Stimulated activated naive CD8-positive, alpha-beta T cell treated with anti-CD3 and anti-CD28 coated beads, Interleukin-15, amount 100 ng/mL, for 72 hours (primary cell): ENCODE measurements at regions not wholly inside any gene's neighbourhood (a gene's known extent, or its start where the extent isn't known, plus 50 kb on each side); places are given as distances from the start of the nearest gene placed in this dataset.

Experiments
- ATAC-seq: fragments of 150-1000 bp; cut with Tn5 transposase; 2 replicates; pipeline ENCODE4 v1.10.0; 2021; ENCODE audit warnings: mild to moderate bottlenecking, moderate library complexity
- DNase-seq, 2 donors: peaks; one replicate each; pipeline ENCODE4 v3.0.0; 2021 to 2022
- H3K27ac Mint-ChIP-seq, 2 donors: one replicate each; pipeline ENCODE4 v1.8.0; 2022; ENCODE audit warnings: mild to moderate bottlenecking in 2 of 2, mixed read lengths in 2 of 2, moderate library complexity in 2 of 2
- H3K27me3 Mint-ChIP-seq: one replicate; pipeline ENCODE4 v1.8.0; 2022; ENCODE audit warnings: mixed read lengths
- H3K4me1 Mint-ChIP-seq: one replicate; pipeline ENCODE4 v1.8.0; 2022; ENCODE audit warnings: mild to moderate bottlenecking, mixed read lengths
- H3K4me3 Mint-ChIP-seq, 2 donors: one replicate each; pipeline ENCODE4 v1.8.0; 2022; ENCODE audit warnings: mild to moderate bottlenecking in 2 of 2, mixed read lengths in 2 of 2, moderate library complexity in 1 of 2
- H3K9me3 Mint-ChIP-seq, 2 donors: one replicate each; pipeline ENCODE4 v1.8.0; 2022; ENCODE audit warnings: mixed read lengths in 2 of 2

- Mint-ChIP-seq H3K4me1 (no peaks in the 10 kb centered on the region), H3K27me3 (peaks cover 16% of the 10 kb centered on the region), H3K27ac (no peak overlapping the region), H3K4me3 (no peak overlapping the region), H3K9me3 (no peaks in the 10 kb centered on the region)
- DNase-seq (no peak), ATAC-seq (no peak)
Measured at GRCh38 chr2:23073671-23074070, 311.3 kb upstream of the KLHL29 start.

- no peaks in the 10 kb centered on the region for H3K4me1 Mint-ChIP-seq
- peaks cover 16% of the 10 kb centered on the region for H3K27me3 Mint-ChIP-seq
- no peak for ATAC-seq
- H3K27ac Mint-ChIP-seq: peak overlapping the region in 1 of 2 donors; percentile 57
- H3K9me3 Mint-ChIP-seq: no peaks in the 10 kb centered on the region
- no peak for DNase-seq
- H3K4me3 Mint-ChIP-seq: no peak overlapping the region
Measured at GRCh38 chr2:23077596-23077995, 307.4 kb upstream of the KLHL29 start.

- Mint-ChIP-seq H3K4me3 (no peak overlapping the region), H3K27ac (no peak overlapping the region), H3K4me1 (no peaks in the 10 kb centered on the region), H3K9me3 (peaks cover 0 to 9% of the 10 kb centered on the region in 2 donors), H3K27me3 (peaks cover 16% of the 10 kb centered on the region)
- no peak for ATAC-seq
- no peak for DNase-seq
Measured at GRCh38 chr2:23078784-23079434, 306.1 kb upstream of the KLHL29 start.

- ATAC-seq: no peak
- H3K27ac Mint-ChIP-seq: no peak overlapping the region
- H3K4me3 Mint-ChIP-seq: no peak overlapping the region
Measured at GRCh38 chr2:23083966-23084365, 301.0 kb upstream of the KLHL29 start.

GRCh38 chr2:23091019-23091418 is 294.0 kb upstream of the KLHL29 start:
- Mint-ChIP-seq H3K27me3 (no peaks in the 10 kb centered on the region), H3K9me3 (peaks cover 16 to 17% of the 10 kb centered on the region in 2 donors), H3K27ac (no peak overlapping the region), H3K4me1 (no peaks in the 10 kb centered on the region), H3K4me3 (no peak overlapping the region)
- DNase-seq: no peak
- no peak for ATAC-seq

More at GRCh38 chr2:23083966-23084365, 301.0 kb upstream of the KLHL29 start:
- Mint-ChIP-seq H3K9me3 (peaks cover 0 to 17% of the 10 kb centered on the region in 2 donors), H3K27me3 (no peaks in the 10 kb centered on the region), H3K4me1 (no peaks in the 10 kb centered on the region)
- DNase-seq: no peak

- Mint-ChIP-seq H3K27ac (no peak overlapping the region), H3K9me3 (peaks cover 16 to 17% of the 10 kb centered on the region in 2 donors), H3K4me1 (no peaks in the 10 kb centered on the region), H3K27me3 (no peaks in the 10 kb centered on the region), H3K4me3 (no peak overlapping the region)
- ATAC-seq (no peak), DNase-seq (no peak)
Measured at GRCh38 chr2:23091900-23092299, 293.1 kb upstream of the KLHL29 start.

GRCh38 chr2:23092831-23093230 is 292.1 kb upstream of the KLHL29 start:
- H3K27ac Mint-ChIP-seq: no peak overlapping the region
- H3K9me3 Mint-ChIP-seq: peaks cover 11 to 19% of the 10 kb centered on the region in 2 donors
- ATAC-seq (no peak), DNase-seq (no peak)
- no peaks in the 10 kb centered on the region for H3K27me3 Mint-ChIP-seq
- H3K4me3 Mint-ChIP-seq: no peak overlapping the region
- H3K4me1 Mint-ChIP-seq: no peaks in the 10 kb centered on the region

- Mint-ChIP-seq H3K27ac (no peak overlapping the region), H3K4me1 (no peaks in the 10 kb centered on the region), H3K4me3 (no peak overlapping the region), H3K9me3 (peaks cover 8 to 21% of the 10 kb centered on the region in 2 donors), H3K27me3 (no peaks in the 10 kb centered on the region)
- DNase-seq (no peak), ATAC-seq (no peak)
Measured at GRCh38 chr2:23093513-23093912, 291.5 kb upstream of the KLHL29 start.

GRCh38 chr2:23096906-23097602 is 287.9 kb upstream of the KLHL29 start:
- Mint-ChIP-seq H3K4me1 (no peaks in the 10 kb centered on the region), H3K9me3 (peaks cover 0 to 12% of the 10 kb centered on the region in 2 donors), H3K27ac (no peak overlapping the region), H3K4me3 (no peak overlapping the region), H3K27me3 (no peaks in the 10 kb centered on the region)
- no peak for ATAC-seq
- no peak for DNase-seq

- no peak overlapping the region for H3K27ac Mint-ChIP-seq
- ATAC-seq (no peak), DNase-seq (no peak)
- H3K27me3 Mint-ChIP-seq: no peaks in the 10 kb centered on the region
- H3K9me3 Mint-ChIP-seq: peaks cover 8 to 23% of the 10 kb centered on the region in 2 donors
- no peak overlapping the region for H3K4me3 Mint-ChIP-seq
- no peaks in the 10 kb centered on the region for H3K4me1 Mint-ChIP-seq
Measured at GRCh38 chr2:23100406-23100805, 284.6 kb upstream of the KLHL29 start.

GRCh38 chr2:23106242-23106785 is 278.7 kb upstream of the KLHL29 start:
- no peak overlapping the region for H3K4me3 Mint-ChIP-seq
- H3K27me3 Mint-ChIP-seq: no peaks in the 10 kb centered on the region
- no peaks in the 10 kb centered on the region for H3K4me1 Mint-ChIP-seq
- DNase-seq (no peak), ATAC-seq (no peak)
- H3K9me3 Mint-ChIP-seq: peaks cover 16 to 32% of the 10 kb centered on the region in 2 donors
- no peak overlapping the region for H3K27ac Mint-ChIP-seq

- Mint-ChIP-seq H3K9me3 (peaks cover 16 to 32% of the 10 kb centered on the region in 2 donors), H3K4me3 (no peak overlapping the region), H3K27me3 (no peaks in the 10 kb centered on the region), H3K27ac (no peak overlapping the region), H3K4me1 (no peaks in the 10 kb centered on the region)
- ATAC-seq: no peak
- no peak for DNase-seq
Measured at GRCh38 chr2:23107327-23107941, 277.5 kb upstream of the KLHL29 start.

GRCh38 chr2:23111263-23111662 is 273.7 kb upstream of the KLHL29 start:
- no peak for DNase-seq
- Mint-ChIP-seq H3K27ac (no peak overlapping the region), H3K4me3 (no peak overlapping the region), H3K4me1 (no peaks in the 10 kb centered on the region), H3K9me3 (peaks cover 8 to 14% of the 10 kb centered on the region in 2 donors), H3K27me3 (peaks cover 7% of the 10 kb centered on the region)
- no peak for ATAC-seq

- DNase-seq (no peak), ATAC-seq (no peak)
- H3K4me1 Mint-ChIP-seq: no peaks in the 10 kb centered on the region
- H3K27ac Mint-ChIP-seq: no peak overlapping the region
- H3K27me3 Mint-ChIP-seq: peaks cover 7% of the 10 kb centered on the region
- no peak overlapping the region for H3K4me3 Mint-ChIP-seq
- H3K9me3 Mint-ChIP-seq: peaks cover 8 to 14% of the 10 kb centered on the region in 2 donors
Measured at GRCh38 chr2:23112517-23112916, 272.5 kb upstream of the KLHL29 start.

- H3K27me3 Mint-ChIP-seq: peaks cover 7% of the 10 kb centered on the region
Measured at GRCh38 chr2:23114299-23114698, 270.7 kb upstream of the KLHL29 start.

GRCh38 chr2:23118313-23118712 is 266.7 kb upstream of the KLHL29 start:
- Mint-ChIP-seq H3K4me3 (no peak overlapping the region), H3K27me3 (peaks cover 8% of the 10 kb centered on the region), H3K27ac (no peak overlapping the region), H3K4me1 (no peaks in the 10 kb centered on the region), H3K9me3 (no peaks in the 10 kb centered on the region)
- DNase-seq (no peak), ATAC-seq (no peak)

More at GRCh38 chr2:23114299-23114698, 270.7 kb upstream of the KLHL29 start:
- Mint-ChIP-seq H3K4me1 (no peaks in the 10 kb centered on the region), H3K4me3 (no peak overlapping the region), H3K27ac (no peak overlapping the region), H3K9me3 (peaks cover 5 to 9% of the 10 kb centered on the region in 2 donors)
- DNase-seq: no peak
- no peak for ATAC-seq
